Upper lobe of right lung (tissue), 1 donor: ENCODE measurements at regions not wholly inside any gene's neighbourhood (a gene's known extent, or its start where the extent isn't known, plus 50 kb on each side); places are given as distances from the start of the nearest gene placed in this dataset.

ENCODE experiments used
- ATAC-seq: fragments of 200-7000 bp; cut with Tn5 transposase; one replicate; pipeline ENCODE4 v1.9.1; 2020; ENCODE audit warnings: mild to moderate bottlenecking, moderate library complexity
- DNase-seq: peaks from one replicate; pipeline ENCODE4 v3.0.0-alpha.2; 2020
- H3K27ac ChIP-seq: fragments of 200-600 bp; one replicate; pipeline ENCODE4 v1.8.0; 2022
- H3K27me3 ChIP-seq: fragments of 200-600 bp; one replicate; pipeline ENCODE4 v1.8.0; 2022; ENCODE audit warnings: mild to moderate bottlenecking
- H3K36me3 ChIP-seq: fragments of 200-600 bp; one replicate; pipeline ENCODE4 v1.8.0; 2022
- H3K4me1 ChIP-seq: fragments of 200-600 bp; one replicate; pipeline ENCODE4 v1.8.0; 2022
- H3K4me3 ChIP-seq: fragments of 200-600 bp; one replicate; pipeline ENCODE4 v1.8.0; 2022; ENCODE audit warnings: mild to moderate bottlenecking
- H3K9me3 ChIP-seq: fragments of 200-600 bp; one replicate; pipeline ENCODE4 v1.8.0; 2022
- intact Hi-C: fragments of 100-400 bp; cut with DNase I; formaldehyde crosslinking; loops from one replicate; pipeline ENCODE4 v1.11.0; 2022
- TF ChIP-seq, protein P1 (sequence below): fragments of 200-600 bp; IDR thresholded peaks from one replicate; pipeline ENCODE4 v1.8.0; 2022; ENCODE audit warnings: antibody characterized with exemption
- donor health status: DM: no; HTN: yes; CAD: no; lungs with severe emphysema.

DNA sequence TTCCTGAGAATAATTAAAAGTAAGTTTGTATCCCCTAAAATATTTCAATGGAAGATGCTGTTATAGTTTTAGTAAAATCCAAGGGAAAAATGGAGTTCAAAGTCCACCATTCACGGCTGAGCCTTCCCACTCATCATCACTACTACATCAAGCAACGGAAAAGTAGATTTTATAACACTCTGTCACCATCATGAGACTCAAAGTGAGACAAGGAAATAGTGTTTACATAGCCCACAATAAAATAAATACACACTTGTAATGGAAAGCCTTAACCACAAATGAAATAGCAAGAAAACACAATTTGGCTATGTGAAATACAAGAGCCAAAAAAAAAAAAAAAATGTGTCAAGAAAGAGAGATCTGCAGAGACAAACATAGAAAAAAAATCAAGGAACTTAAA is 569.9 kb upstream of the REG3G start:
- H3K9me3 ChIP-seq = no peaks in the 10 kb centered on the region
- H3K27me3 ChIP-seq = no peaks in the 10 kb centered on the region
- no peak for ATAC-seq
- no peak overlapping the region for H3K27ac ChIP-seq
- DNase-seq = no peak
- H3K36me3 ChIP-seq = no peaks in the 10 kb centered on the region
- intact Hi-C loops = no loop called here
- H3K4me1 ChIP-seq = no peaks in the 10 kb centered on the region
- no peak overlapping the region for H3K4me3 ChIP-seq
- TF ChIP-seq, protein P1, sequence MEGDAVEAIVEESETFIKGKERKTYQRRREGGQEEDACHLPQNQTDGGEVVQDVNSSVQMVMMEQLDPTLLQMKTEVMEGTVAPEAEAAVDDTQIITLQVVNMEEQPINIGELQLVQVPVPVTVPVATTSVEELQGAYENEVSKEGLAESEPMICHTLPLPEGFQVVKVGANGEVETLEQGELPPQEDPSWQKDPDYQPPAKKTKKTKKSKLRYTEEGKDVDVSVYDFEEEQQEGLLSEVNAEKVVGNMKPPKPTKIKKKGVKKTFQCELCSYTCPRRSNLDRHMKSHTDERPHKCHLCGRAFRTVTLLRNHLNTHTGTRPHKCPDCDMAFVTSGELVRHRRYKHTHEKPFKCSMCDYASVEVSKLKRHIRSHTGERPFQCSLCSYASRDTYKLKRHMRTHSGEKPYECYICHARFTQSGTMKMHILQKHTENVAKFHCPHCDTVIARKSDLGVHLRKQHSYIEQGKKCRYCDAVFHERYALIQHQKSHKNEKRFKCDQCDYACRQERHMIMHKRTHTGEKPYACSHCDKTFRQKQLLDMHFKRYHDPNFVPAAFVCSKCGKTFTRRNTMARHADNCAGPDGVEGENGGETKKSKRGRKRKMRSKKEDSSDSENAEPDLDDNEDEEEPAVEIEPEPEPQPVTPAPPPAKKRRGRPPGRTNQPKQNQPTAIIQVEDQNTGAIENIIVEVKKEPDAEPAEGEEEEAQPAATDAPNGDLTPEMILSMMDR = no peak

DNA sequence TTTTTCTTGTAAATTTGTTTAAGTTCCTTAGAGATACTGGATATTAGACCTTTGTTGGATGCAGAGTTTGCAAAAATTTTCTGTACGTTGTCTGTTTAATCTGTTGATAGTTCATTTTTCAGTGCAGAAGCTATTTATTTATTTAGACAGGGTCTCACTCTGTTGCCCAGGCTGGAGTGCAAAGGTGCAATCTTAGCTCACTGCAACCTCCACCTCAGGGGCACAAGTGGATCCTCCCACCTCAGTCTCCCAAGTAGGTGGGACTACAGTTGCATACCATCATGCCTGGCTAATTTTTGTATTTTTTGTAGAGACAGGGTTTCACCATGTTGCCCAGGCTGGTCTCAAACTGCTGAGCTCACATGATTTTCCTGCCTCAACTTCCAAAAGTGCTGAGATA is 568.2 kb upstream of the REG3G start:
- no peak for ATAC-seq
- TF ChIP-seq, protein P1 = no peak
- no peaks in the 10 kb centered on the region for H3K27me3 ChIP-seq
- DNase-seq = no peak
- H3K36me3 ChIP-seq = no peaks in the 10 kb centered on the region
- no peak overlapping the region for H3K27ac ChIP-seq
- no peaks in the 10 kb centered on the region for H3K4me1 ChIP-seq
- H3K4me3 ChIP-seq = no peak overlapping the region
- no peaks in the 10 kb centered on the region for H3K9me3 ChIP-seq
- intact Hi-C loops = no loop called here

DNA sequence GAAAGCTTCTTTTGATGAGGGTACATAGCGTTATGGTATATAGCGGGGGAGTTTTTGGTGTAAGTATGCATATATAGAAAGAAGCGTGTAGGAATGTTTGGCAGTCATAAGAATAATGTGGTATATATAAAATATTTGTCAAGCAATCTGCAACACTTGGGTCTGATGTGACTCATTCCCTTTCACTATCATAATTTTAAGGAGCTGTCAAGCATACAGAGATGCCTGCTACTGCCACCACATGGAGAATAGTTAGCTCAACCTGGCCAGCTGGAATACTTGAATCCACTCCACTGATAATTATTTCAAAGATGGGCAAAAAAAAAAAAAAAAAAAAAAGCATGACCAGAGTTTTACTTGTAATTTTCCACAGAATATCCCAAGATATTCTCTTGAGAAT is 559.8 kb upstream of the REG3G start:
- Histone ChIP-seq H3K27me3 (no peaks in the 10 kb centered on the region), H3K9me3 (no peaks in the 10 kb centered on the region), H3K4me3 (no peak overlapping the region), H3K36me3 (no peaks in the 10 kb centered on the region), H3K27ac (no peak overlapping the region), H3K4me1 (no peaks in the 10 kb centered on the region)
- no peak for DNase-seq
- intact Hi-C loops = no loop called here
- TF ChIP-seq, protein P1 = no peak
- no peak for ATAC-seq

DNA sequence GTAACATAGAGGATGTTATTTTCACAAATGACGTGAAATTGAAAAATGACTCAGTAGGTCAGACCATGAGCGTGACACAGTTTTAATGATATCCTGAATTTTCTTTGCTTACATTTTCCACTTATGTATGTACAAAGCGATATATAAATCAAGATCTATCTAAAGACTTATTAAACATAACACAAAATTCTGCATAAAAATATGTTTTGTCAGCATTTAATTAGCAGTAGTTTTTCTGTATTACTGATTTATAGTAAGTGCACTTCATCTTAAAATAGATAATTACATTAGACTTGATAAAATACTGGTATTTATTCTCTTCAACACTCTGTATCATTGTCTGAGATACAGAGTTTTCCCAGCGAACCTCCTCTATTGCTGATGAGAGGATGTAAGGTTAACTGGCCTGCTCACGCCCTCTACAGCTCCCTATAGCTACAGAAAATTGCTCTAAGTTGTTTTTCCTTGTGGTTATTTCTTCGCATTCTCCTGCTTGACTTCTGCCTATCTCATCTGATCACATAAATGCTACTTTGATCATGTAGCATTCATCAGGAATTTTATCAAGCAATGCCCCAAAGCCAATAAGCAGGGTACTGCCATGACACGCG is 548.8 kb upstream of the REG3G start:
- TF ChIP-seq, protein P1 = no peak
- ATAC-seq (no peak), DNase-seq (no peak)
- Histone ChIP-seq H3K36me3 (no peaks in the 10 kb centered on the region), H3K27ac (no peak overlapping the region), H3K4me1 (no peaks in the 10 kb centered on the region), H3K4me3 (no peak overlapping the region), H3K27me3 (no peaks in the 10 kb centered on the region), H3K9me3 (no peaks in the 10 kb centered on the region)
- intact Hi-C loops = no loop called here

DNA sequence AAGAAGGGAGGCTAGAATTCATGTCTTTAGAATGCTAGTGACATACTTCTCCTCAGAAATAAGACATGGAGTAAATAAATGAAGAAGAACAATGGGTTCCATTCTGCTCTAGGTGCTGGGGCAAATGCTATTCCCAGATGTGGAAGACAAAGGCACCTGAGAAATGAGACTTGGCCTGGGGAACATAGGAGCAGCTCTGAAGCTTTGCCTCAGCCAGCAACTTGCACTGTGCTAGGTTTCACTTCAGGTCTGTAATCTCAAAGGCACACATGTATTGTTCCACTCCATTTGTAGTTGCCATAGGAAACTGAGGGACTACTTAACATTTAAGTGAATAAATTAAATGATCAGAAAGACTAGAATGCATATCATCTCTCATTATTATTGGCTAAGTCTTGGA is 538.9 kb upstream of the REG3G start:
- intact Hi-C loops = no loop called here
- H3K27me3 ChIP-seq = no peaks in the 10 kb centered on the region
- no peaks in the 10 kb centered on the region for H3K4me1 ChIP-seq
- no peak for DNase-seq
- TF ChIP-seq, protein P1 = no peak
- no peaks in the 10 kb centered on the region for H3K36me3 ChIP-seq
- no peak overlapping the region for H3K4me3 ChIP-seq
- no peaks in the 10 kb centered on the region for H3K9me3 ChIP-seq
- H3K27ac ChIP-seq = no peak overlapping the region
- ATAC-seq = no peak

- no peak for ATAC-seq
- H3K27ac ChIP-seq = no peak overlapping the region
- TF ChIP-seq, protein P1 = no peak
- no peaks in the 10 kb centered on the region for H3K9me3 ChIP-seq
- no peaks in the 10 kb centered on the region for H3K36me3 ChIP-seq
- no peaks in the 10 kb centered on the region for H3K27me3 ChIP-seq
- DNase-seq = no peak
- H3K4me3 ChIP-seq = no peak overlapping the region
- H3K4me1 ChIP-seq = no peaks in the 10 kb centered on the region
- intact Hi-C loops = no loop called here
Observed at GRCh38 chr2:78498125-78498524, 527.4 kb upstream of the REG3G start.
